ENCODE measurements at regions not wholly inside any gene's neighbourhood (a gene's known extent, or its start where the extent isn't known, plus 50 kb on each side); places are given as distances from the start of the nearest gene placed in this dataset.
A peak's percentile ranks its signal among the peaks of the same experiment; 100 is the strongest.

DNA sequence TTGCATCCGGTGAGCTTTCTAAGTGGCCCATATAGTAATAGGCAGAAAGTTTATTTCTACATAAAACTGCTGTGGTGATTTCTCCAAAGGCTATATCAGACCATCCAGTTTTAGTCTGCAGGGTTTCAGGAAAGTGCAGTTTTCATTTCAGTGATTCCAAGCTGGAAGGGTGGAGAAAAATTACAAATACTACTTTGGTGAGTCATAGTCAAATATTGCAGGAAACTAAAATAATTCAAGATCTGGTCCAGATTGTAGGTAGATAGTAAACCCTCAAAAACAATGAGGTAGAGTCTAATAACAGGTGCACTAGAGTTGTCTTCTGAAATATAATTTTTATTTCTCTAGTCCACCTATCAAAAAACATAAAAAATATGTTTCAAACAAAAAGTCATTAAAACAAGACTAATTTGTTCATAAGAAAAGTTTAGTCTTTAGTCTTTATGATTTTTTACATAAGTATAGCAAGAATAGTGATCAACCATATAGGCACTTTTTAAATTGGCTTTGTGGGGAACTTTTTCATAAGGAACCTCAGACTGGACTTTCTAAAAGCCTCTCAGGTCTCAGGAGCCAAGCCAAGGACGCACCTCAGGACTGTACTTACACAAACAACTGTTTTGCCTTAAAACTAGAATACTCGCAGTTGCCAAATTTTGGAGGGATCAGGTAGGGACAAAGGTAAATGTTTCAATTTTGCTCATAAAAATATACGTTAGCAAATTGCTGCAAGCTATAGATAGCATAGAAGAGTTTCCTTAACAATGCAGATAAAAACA is 101.8 kb upstream of the TLR3 start:
- peak overlapping the region; percentile 25 for H3K4me2 ChIP-seq (ENCODE audit: unreplicated experiment)
- TF ChIP-seq EZH2phosphoT487 (IDR thresholded peaks at IDR 0.05; ENCODE audit: insufficient read depth, low read depth) (no peak), EZH2 (IDR thresholded peaks at IDR 0.05; ENCODE audit: insufficient read depth, poor library complexity, severe bottlenecking) (no peak)

DNA sequence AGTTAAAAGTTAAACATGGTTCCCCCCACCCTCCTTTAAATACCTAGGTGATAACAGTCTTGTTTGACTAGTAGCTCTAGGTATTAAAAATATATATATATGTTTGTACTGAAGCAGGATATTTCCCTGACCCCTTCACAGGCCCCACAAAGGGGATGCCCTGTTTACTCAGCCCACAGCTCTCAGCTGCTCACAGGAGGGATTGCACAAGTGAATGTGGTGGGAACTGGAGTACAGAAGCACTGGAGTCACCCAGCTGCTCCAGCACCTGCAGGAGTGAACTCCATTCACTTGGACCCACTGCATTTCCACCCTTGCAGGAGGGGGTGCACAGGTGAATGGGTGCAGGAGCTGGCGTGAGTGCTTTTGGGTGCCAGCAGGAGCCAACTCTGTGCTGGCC is 99.3 kb upstream of the TLR3 start:
- Histone ChIP-seq H3K27me3 (replicated peaks; ENCODE audit: insufficient read depth) (no peaks in the 10 kb centered on the region), H3K9ac (no peak overlapping the region), H4K20me1 (ENCODE audit: insufficient read depth) (no peaks in the 10 kb centered on the region), H3F3A (ENCODE audit: insufficient read depth) (no peaks in the 10 kb centered on the region), H3K4me2 (ENCODE audit: unreplicated experiment) (no peak overlapping the region), H3K9me3 (ENCODE audit: low read depth) (no peaks in the 10 kb centered on the region), H3K36me3 (ENCODE audit: low read depth) (no peaks in the 10 kb centered on the region), H2AFZ (no peak overlapping the region), H3K4me3 (no peak overlapping the region), H3K9me2 (ENCODE audit: insufficient read depth) (no peaks in the 10 kb centered on the region), H3K79me2 (ENCODE audit: insufficient read depth) (no peaks in the 10 kb centered on the region), H3K27ac (no peak overlapping the region), H3K4me1 (ENCODE audit: insufficient read depth) (no peaks in the 10 kb centered on the region)
- 33 to 40% methylated on average over 1 of the region's 1 CpG for WGBS, 2 experiments (ENCODE audit: low coverage in 1 of 2, low lambda C conversion rate in 2 of 2, missing lambda C conversion rate in 2 of 2)
- in situ Hi-C loops (cut with MboI) = no loop called here
- DNase-seq = no peak
- TF ChIP-seq EZH2 (IDR thresholded peaks at IDR 0.05; ENCODE audit: insufficient read depth, poor library complexity, severe bottlenecking) = no peak
- TF ChIP-seq EZH2phosphoT487 (IDR thresholded peaks at IDR 0.05; ENCODE audit: insufficient read depth, low read depth) = no peak

More for the DNA sequence above, 101.8 kb upstream of the TLR3 start:
- no peak overlapping the region for H3K9ac ChIP-seq
- in situ Hi-C loops (cut with MboI) = no loop called here
- no peaks in the 10 kb centered on the region for H3K9me3 ChIP-seq (ENCODE audit: low read depth)
- DNase-seq = peak; percentile 13
- H3K36me3 ChIP-seq (ENCODE audit: low read depth) = no peaks in the 10 kb centered on the region
- H3K4me1 ChIP-seq (ENCODE audit: insufficient read depth) = no peaks in the 10 kb centered on the region
- no peaks in the 10 kb centered on the region for H4K20me1 ChIP-seq (ENCODE audit: insufficient read depth)
- no peaks in the 10 kb centered on the region for H3K79me2 ChIP-seq (ENCODE audit: insufficient read depth)
- WGBS, 2 experiments (ENCODE audit: low coverage in 1 of 2, low lambda C conversion rate in 2 of 2, missing lambda C conversion rate in 2 of 2) = 60 to 62% methylated on average over 4 of the region's 4 CpGs
- no peak overlapping the region for H2AFZ ChIP-seq
- no peak overlapping the region for H3K4me3 ChIP-seq
- H3K27me3 ChIP-seq (replicated peaks; ENCODE audit: insufficient read depth) = 0 out of 2 replicates have a peak, but pooled peaks cover under 1% of the 10 kb centered on the region
- H3K27ac ChIP-seq = no peak overlapping the region
- no peaks in the 10 kb centered on the region for H3F3A ChIP-seq (ENCODE audit: insufficient read depth)
- no peaks in the 10 kb centered on the region for H3K9me2 ChIP-seq (ENCODE audit: insufficient read depth)

DNA sequence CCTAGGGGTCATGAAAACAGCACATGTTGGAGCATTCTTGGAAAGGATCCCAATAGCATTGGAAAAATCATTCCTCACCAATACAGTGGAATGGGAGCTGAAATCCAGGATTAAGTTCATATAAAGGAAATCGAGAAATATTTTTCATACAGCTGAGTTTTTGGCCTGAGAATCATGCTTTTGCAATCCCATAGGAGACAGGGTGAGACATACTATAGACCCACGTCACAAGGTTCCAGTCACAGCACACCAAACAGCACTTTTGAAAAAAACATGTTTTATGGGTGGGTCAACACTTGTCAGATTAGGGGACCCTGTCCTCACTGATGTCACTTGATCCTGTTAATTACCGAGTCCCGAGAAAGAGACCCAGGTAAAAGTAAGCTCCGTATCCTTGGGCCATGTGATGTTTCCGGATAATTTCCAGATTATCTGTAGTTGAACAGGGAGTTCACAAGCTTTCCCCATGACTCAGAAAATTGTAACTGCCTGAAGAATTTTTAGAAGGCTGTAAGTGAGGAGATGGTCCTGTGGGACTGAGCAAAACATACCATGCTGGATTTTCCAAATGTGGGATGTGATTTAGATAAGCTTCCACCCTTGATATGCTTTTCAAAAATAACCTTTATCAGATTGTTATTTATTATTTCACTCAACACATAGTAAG is 80.9 kb upstream of the TLR3 start:
- Histone ChIP-seq H3K4me3 (no peak overlapping the region), H3K27me3 (replicated peaks; ENCODE audit: insufficient read depth) (no peaks in the 10 kb centered on the region), H2AFZ (no peak overlapping the region), H3K9ac (no peak overlapping the region), H3K4me1 (ENCODE audit: insufficient read depth) (no peaks in the 10 kb centered on the region), H3K27ac (no peak overlapping the region), H4K20me1 (ENCODE audit: insufficient read depth) (no peaks in the 10 kb centered on the region), H3K4me2 (ENCODE audit: unreplicated experiment) (no peak overlapping the region), H3K79me2 (ENCODE audit: insufficient read depth) (no peaks in the 10 kb centered on the region), H3K36me3 (ENCODE audit: low read depth) (no peaks in the 10 kb centered on the region), H3K9me3 (ENCODE audit: low read depth) (no peaks in the 10 kb centered on the region), H3K9me2 (ENCODE audit: insufficient read depth) (no peaks in the 10 kb centered on the region), H3F3A (ENCODE audit: insufficient read depth) (no peaks in the 10 kb centered on the region)
- 58 to 65% methylated on average over 6 of the region's 6 CpGs for WGBS, 2 experiments (ENCODE audit: low coverage in 1 of 2, low lambda C conversion rate in 2 of 2, missing lambda C conversion rate in 2 of 2)
- no peak for TF ChIP-seq EZH2 (IDR thresholded peaks at IDR 0.05; ENCODE audit: insufficient read depth, poor library complexity, severe bottlenecking)
- TF ChIP-seq EZH2phosphoT487 (IDR thresholded peaks at IDR 0.05; ENCODE audit: insufficient read depth, low read depth) = no peak
- DNase-seq = peak; percentile 9
- in situ Hi-C loops (cut with MboI) = no loop called here

DNA sequence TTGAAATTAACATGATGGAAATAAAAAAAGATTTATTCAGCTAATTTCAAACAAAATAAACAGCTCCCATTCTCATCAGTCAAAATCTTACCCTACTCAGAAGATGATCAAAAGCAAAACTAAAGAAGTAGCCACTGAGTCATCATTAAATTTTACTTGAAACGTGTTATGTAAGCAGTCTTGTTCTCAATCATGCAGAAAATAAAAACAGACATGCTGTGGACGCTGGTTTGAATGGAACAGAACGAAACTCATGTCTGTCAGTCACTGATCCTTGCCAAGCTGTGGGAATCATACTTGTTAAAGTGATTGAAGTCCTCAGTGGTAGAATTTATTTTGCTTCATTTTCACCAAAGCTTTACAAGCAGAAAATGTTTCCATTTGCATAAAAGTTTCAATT is 77.2 kb upstream of the TLR3 start:
- Histone ChIP-seq H4K20me1 (ENCODE audit: insufficient read depth) (no peaks in the 10 kb centered on the region), H3F3A (ENCODE audit: insufficient read depth) (no peaks in the 10 kb centered on the region), H3K27me3 (replicated peaks; ENCODE audit: insufficient read depth) (no peaks in the 10 kb centered on the region), H3K4me3 (no peak overlapping the region), H3K36me3 (ENCODE audit: low read depth) (no peaks in the 10 kb centered on the region), H2AFZ (no peak overlapping the region), H3K79me2 (ENCODE audit: insufficient read depth) (no peaks in the 10 kb centered on the region), H3K4me1 (ENCODE audit: insufficient read depth) (no peaks in the 10 kb centered on the region), H3K4me2 (ENCODE audit: unreplicated experiment) (no peak overlapping the region), H3K9me3 (ENCODE audit: low read depth) (no peaks in the 10 kb centered on the region), H3K9ac (no peak overlapping the region), H3K27ac (no peak overlapping the region), H3K9me2 (ENCODE audit: insufficient read depth) (no peaks in the 10 kb centered on the region)
- WGBS, 2 experiments (ENCODE audit: low coverage in 1 of 2, low lambda C conversion rate in 2 of 2, missing lambda C conversion rate in 2 of 2) = 1 to 2% methylated on average over 3 of the region's 3 CpGs
- DNase-seq = no peak
- in situ Hi-C loops (cut with MboI) = no loop called here
- TF ChIP-seq EZH2 (IDR thresholded peaks at IDR 0.05; ENCODE audit: insufficient read depth, poor library complexity, severe bottlenecking) = no peak
- TF ChIP-seq EZH2phosphoT487 (IDR thresholded peaks at IDR 0.05; ENCODE audit: insufficient read depth, low read depth) = no peak

All from GM23248 (cell line).